WTC11 (cell line): ENCODE measurements at regions not wholly inside any gene's neighbourhood (a gene's known extent, or its start where the extent isn't known, plus 50 kb on each side); places are given as distances from the start of the nearest gene placed in this dataset.

ENCODE experiments used
- ATAC-seq: fragments of 200-7000 bp; cut with Tn5 transposase; 2 replicates; pipeline ENCODE4 v1.10.0; 2021; ENCODE audit warnings: mild to moderate bottlenecking, moderate library complexity
- CTCF ChIA-PET: fragments of 300-600 bp; sonication (Branson Sonifier 250); formaldehyde crosslinking; loops from one replicate; lab custom pipeline; 2021; ENCODE audit warnings: antibody characterized with exemption; lab: Charles Lee
- POLR2A ChIA-PET: fragments of 350-600 bp; sonication (Branson Sonifier 250); formaldehyde crosslinking; loops from one replicate; lab custom pipeline; 2021; ENCODE audit warnings: antibody characterized with exemption; lab: Charles Lee
- DNase-seq: peaks from one replicate; pipeline ENCODE4 v3.0.0; 2021; ENCODE audit warnings: low spot score
- H3K27ac Mint-ChIP-seq: 2 replicates; pipeline ENCODE4 v1.8.0; 2021; ENCODE audit warnings: mixed read lengths
- H3K27me3 Mint-ChIP-seq: 2 replicates; pipeline ENCODE4 v1.8.0; 2021; ENCODE audit warnings: low read depth, mild to moderate bottlenecking, moderate library complexity, mixed read lengths
- H3K36me3 Mint-ChIP-seq: 2 replicates; pipeline ENCODE4 v1.8.0; 2021; ENCODE audit warnings: mixed read lengths
- H3K4me1 Mint-ChIP-seq: 2 replicates; pipeline ENCODE4 v1.8.0; 2022; ENCODE audit warnings: mixed read lengths
- H3K4me3 Mint-ChIP-seq: 2 replicates; pipeline ENCODE4 v1.8.0; 2021; ENCODE audit warnings: mild to moderate bottlenecking, moderate library complexity, mixed read lengths
- H3K9me3 Mint-ChIP-seq: 2 replicates; pipeline ENCODE4 v1.8.0; 2021; ENCODE audit warnings: mixed read lengths
- CBFB ChIP-seq: sonication (generic); formaldehyde crosslinking; IDR thresholded peaks from 2 replicates; pipeline ENCODE4 v1.8.1; 2022; ENCODE audit warnings: mild to moderate bottlenecking, low read depth, missing genetic modification reagents
- CREB1 ChIP-seq: sonication (generic); formaldehyde crosslinking; IDR thresholded peaks from 2 replicates; pipeline ENCODE4 v1.8.0; 2023; ENCODE audit warnings: mild to moderate bottlenecking, missing genetic modification reagents
- EMX1 ChIP-seq: fragments of 250-450 bp; sonication (Bioruptor Pico); IDR thresholded peaks from 2 replicates; pipeline ENCODE4 v1.8.0; 2021; ENCODE audit warnings: mild to moderate bottlenecking
- FOXP1 ChIP-seq: sonication (generic); formaldehyde crosslinking; IDR thresholded peaks from 2 replicates; pipeline ENCODE4 v1.8.0; 2022; ENCODE audit warnings: missing genetic modification reagents, mild to moderate bottlenecking, moderate library complexity, borderline replicate concordance
- MYBL2 ChIP-seq: sonication (generic); formaldehyde crosslinking; IDR thresholded peaks from 2 replicates; pipeline ENCODE4 v1.8.1; 2023; ENCODE audit warnings: mild to moderate bottlenecking, moderate library complexity, missing genetic modification reagents
- NFYB ChIP-seq: sonication (generic); formaldehyde crosslinking; conservative IDR thresholded peaks from 2 replicates; pipeline ENCODE4 v1.8.0; 2022; ENCODE audit warnings: low read depth, missing genetic modification reagents
- PRRX2 ChIP-seq: fragments of 250-450 bp; sonication (Bioruptor Pico); IDR thresholded peaks from 2 replicates; pipeline ENCODE4 v1.8.0; 2021; ENCODE audit warnings: mild to moderate bottlenecking
- TP53 ChIP-seq: sonication (generic); formaldehyde crosslinking; IDR thresholded peaks from 2 replicates; pipeline ENCODE4 v1.8.1; 2023; ENCODE audit warnings: mild to moderate bottlenecking, missing genetic modification reagents
- ZNF138 ChIP-seq: sonication (generic); formaldehyde crosslinking; conservative IDR thresholded peaks from 2 replicates; pipeline ENCODE4 v1.8.1; 2022; ENCODE audit warnings: mild to moderate bottlenecking, moderate library complexity, missing genetic modification reagents
- ZNF232 ChIP-seq: sonication (generic); formaldehyde crosslinking; IDR thresholded peaks from 2 replicates; pipeline ENCODE4 v1.8.0; 2022; ENCODE audit warnings: mild to moderate bottlenecking, missing genetic modification reagents
- ZNF423 ChIP-seq: fragments of 250-450 bp; sonication (Bioruptor Pico); IDR thresholded peaks from 2 replicates; pipeline ENCODE4 v2.1.2; 2022; ENCODE audit warnings: mild to moderate bottlenecking, moderate library complexity
- ZNF671 ChIP-seq: fragments of 250-450 bp; sonication (Bioruptor Pico); IDR thresholded peaks from 2 replicates; pipeline ENCODE4 v1.8.0; 2021; ENCODE audit warnings: mild to moderate bottlenecking
- TF ChIP-seq, protein P1 (sequence below): sonication (generic); formaldehyde crosslinking; IDR thresholded peaks from 2 replicates; pipeline ENCODE4 v1.8.0; 2023; ENCODE audit warnings: missing genetic modification reagents, mild to moderate bottlenecking, borderline replicate concordance
- TF ChIP-seq, protein P2 (sequence below): sonication (generic); formaldehyde crosslinking; IDR thresholded peaks from 2 replicates; pipeline ENCODE4 v1.8.0; 2022; ENCODE audit warnings: mild to moderate bottlenecking, missing genetic modification reagents
- TF ChIP-seq, protein P3 (sequence below): fragments of 250-450 bp; sonication (Bioruptor Pico); IDR thresholded peaks from 2 replicates; pipeline ENCODE4 v1.9.0; 2021; ENCODE audit warnings: mild to moderate bottlenecking, borderline replicate concordance
- TF ChIP-seq, protein P4 (sequence below): sonication (generic); formaldehyde crosslinking; IDR thresholded peaks from 2 replicates; pipeline ENCODE4 v1.8.1; 2023; ENCODE audit warnings: mild to moderate bottlenecking, missing genetic modification reagents
- TF ChIP-seq, protein P5 (sequence below): sonication (generic); formaldehyde crosslinking; IDR thresholded peaks from 2 replicates; pipeline ENCODE4 v1.8.1; 2023; ENCODE audit warnings: mild to moderate bottlenecking, missing genetic modification reagents, borderline replicate concordance
- TF ChIP-seq, protein P6 (sequence below): sonication (generic); formaldehyde crosslinking; IDR thresholded peaks from 2 replicates; pipeline ENCODE4 v1.8.1; 2022; ENCODE audit warnings: missing genetic modification reagents, borderline replicate concordance

DNA sequence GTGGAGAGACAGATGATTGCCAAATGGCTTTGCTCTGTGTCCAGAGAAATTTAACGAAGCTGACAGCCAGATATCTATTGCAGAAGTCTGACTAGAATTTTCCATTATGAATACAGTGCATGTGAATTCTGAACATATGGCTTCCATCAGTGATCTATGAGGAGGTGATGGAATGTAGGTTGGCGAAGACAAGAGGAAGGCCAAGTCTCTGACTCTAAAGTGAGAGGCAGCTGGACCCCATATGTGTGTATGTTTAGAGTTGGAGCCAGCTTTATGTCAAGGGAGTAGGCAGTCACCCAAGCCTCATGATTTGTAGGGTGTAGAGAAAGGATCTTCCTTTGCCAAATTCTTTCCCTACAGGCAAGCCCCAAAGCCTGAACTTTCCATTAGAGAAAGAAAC lies 76.2 kb upstream of the TEX13D start (continued):
- TF ChIP-seq, protein P1, sequence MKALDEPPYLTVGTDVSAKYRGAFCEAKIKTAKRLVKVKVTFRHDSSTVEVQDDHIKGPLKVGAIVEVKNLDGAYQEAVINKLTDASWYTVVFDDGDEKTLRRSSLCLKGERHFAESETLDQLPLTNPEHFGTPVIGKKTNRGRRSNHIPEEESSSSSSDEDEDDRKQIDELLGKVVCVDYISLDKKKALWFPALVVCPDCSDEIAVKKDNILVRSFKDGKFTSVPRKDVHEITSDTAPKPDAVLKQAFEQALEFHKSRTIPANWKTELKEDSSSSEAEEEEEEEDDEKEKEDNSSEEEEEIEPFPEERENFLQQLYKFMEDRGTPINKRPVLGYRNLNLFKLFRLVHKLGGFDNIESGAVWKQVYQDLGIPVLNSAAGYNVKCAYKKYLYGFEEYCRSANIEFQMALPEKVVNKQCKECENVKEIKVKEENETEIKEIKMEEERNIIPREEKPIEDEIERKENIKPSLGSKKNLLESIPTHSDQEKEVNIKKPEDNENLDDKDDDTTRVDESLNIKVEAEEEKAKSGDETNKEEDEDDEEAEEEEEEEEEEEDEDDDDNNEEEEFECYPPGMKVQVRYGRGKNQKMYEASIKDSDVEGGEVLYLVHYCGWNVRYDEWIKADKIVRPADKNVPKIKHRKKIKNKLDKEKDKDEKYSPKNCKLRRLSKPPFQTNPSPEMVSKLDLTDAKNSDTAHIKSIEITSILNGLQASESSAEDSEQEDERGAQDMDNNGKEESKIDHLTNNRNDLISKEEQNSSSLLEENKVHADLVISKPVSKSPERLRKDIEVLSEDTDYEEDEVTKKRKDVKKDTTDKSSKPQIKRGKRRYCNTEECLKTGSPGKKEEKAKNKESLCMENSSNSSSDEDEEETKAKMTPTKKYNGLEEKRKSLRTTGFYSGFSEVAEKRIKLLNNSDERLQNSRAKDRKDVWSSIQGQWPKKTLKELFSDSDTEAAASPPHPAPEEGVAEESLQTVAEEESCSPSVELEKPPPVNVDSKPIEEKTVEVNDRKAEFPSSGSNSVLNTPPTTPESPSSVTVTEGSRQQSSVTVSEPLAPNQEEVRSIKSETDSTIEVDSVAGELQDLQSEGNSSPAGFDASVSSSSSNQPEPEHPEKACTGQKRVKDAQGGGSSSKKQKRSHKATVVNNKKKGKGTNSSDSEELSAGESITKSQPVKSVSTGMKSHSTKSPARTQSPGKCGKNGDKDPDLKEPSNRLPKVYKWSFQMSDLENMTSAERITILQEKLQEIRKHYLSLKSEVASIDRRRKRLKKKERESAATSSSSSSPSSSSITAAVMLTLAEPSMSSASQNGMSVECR = no peak
- TF ChIP-seq CREB1 (CRISPR knock-in tag) (no peak), ZNF671 (CRISPR knock-in tag) (no peak), ZNF423 (CRISPR knock-in tag) (no peak)
- TF ChIP-seq, protein P2, sequence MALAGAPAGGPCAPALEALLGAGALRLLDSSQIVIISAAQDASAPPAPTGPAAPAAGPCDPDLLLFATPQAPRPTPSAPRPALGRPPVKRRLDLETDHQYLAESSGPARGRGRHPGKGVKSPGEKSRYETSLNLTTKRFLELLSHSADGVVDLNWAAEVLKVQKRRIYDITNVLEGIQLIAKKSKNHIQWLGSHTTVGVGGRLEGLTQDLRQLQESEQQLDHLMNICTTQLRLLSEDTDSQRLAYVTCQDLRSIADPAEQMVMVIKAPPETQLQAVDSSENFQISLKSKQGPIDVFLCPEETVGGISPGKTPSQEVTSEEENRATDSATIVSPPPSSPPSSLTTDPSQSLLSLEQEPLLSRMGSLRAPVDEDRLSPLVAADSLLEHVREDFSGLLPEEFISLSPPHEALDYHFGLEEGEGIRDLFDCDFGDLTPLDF (CRISPR knock-in tag) = no peak
- TF ChIP-seq, protein P3, sequence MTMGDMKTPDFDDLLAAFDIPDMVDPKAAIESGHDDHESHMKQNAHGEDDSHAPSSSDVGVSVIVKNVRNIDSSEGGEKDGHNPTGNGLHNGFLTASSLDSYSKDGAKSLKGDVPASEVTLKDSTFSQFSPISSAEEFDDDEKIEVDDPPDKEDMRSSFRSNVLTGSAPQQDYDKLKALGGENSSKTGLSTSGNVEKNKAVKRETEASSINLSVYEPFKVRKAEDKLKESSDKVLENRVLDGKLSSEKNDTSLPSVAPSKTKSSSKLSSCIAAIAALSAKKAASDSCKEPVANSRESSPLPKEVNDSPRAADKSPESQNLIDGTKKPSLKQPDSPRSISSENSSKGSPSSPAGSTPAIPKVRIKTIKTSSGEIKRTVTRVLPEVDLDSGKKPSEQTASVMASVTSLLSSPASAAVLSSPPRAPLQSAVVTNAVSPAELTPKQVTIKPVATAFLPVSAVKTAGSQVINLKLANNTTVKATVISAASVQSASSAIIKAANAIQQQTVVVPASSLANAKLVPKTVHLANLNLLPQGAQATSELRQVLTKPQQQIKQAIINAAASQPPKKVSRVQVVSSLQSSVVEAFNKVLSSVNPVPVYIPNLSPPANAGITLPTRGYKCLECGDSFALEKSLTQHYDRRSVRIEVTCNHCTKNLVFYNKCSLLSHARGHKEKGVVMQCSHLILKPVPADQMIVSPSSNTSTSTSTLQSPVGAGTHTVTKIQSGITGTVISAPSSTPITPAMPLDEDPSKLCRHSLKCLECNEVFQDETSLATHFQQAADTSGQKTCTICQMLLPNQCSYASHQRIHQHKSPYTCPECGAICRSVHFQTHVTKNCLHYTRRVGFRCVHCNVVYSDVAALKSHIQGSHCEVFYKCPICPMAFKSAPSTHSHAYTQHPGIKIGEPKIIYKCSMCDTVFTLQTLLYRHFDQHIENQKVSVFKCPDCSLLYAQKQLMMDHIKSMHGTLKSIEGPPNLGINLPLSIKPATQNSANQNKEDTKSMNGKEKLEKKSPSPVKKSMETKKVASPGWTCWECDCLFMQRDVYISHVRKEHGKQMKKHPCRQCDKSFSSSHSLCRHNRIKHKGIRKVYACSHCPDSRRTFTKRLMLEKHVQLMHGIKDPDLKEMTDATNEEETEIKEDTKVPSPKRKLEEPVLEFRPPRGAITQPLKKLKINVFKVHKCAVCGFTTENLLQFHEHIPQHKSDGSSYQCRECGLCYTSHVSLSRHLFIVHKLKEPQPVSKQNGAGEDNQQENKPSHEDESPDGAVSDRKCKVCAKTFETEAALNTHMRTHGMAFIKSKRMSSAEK (CRISPR knock-in tag) = no peak

DNA sequence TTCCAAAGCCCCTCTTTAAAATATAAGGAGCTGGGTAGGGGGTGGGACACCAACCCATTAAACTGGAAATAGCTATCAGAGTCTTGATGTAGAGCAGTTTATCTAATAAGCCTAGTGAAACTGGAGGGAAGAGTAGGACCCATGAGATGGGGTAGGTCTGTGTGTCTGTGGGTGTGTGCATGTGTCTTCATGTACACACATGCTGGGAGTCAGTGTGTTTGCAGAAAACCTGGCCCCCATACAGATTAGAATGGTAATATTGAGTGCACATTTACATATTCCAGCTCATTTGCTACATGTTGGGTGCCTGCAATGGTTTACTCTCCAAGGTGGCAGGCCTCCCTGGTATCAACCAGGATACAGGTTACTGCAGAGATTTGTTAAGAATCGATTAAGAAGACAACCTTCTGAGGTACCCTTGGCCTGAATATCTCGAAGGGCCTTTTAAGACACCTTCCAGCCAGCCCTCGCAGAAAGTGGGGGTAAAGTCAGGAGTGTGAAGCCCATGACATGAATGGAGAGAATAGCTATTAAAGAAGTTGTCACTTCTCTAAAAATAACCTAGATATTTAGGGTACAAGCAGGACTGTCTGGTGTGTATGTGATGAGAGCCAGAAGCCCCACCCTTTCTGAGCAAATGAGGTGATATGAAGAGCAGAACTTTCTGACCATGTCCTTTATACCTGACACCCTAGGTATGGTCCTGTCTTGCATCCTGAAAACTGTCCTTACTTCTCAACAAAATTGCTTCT lies 75.7 kb upstream of the TEX13D start:
- DNase-seq = no peak
- Mint-ChIP-seq H3K4me1 (peaks cover 7% of the 10 kb centered on the region), H3K27ac (no peak overlapping the region), H3K36me3 (no peaks in the 10 kb centered on the region), H3K27me3 (no peaks in the 10 kb centered on the region), H3K4me3 (no peak overlapping the region), H3K9me3 (no peaks in the 10 kb centered on the region)
- ChIA-PET CTCF (interaction anchor here (0.6 kb wide), 1 partner anchor 479 kb away, joined by 3 read pairs; no protein-coding TSS in a partner anchor), POLR2A (no interaction called here)
- no peak for ATAC-seq
- no peak for TF ChIP-seq NFYB (CRISPR knock-in tag)
- no peak for TF ChIP-seq EMX1 (CRISPR knock-in tag)
- TF ChIP-seq ZNF232 (CRISPR knock-in tag) = no peak
- TF ChIP-seq, protein P4, sequence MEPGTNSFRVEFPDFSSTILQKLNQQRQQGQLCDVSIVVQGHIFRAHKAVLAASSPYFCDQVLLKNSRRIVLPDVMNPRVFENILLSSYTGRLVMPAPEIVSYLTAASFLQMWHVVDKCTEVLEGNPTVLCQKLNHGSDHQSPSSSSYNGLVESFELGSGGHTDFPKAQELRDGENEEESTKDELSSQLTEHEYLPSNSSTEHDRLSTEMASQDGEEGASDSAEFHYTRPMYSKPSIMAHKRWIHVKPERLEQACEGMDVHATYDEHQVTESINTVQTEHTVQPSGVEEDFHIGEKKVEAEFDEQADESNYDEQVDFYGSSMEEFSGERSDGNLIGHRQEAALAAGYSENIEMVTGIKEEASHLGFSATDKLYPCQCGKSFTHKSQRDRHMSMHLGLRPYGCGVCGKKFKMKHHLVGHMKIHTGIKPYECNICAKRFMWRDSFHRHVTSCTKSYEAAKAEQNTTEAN (CRISPR knock-in tag) = no peak
- no peak for TF ChIP-seq CBFB (CRISPR knock-in tag)
- TF ChIP-seq TP53 (CRISPR knock-in tag) = no peak
- no peak for TF ChIP-seq MYBL2 (CRISPR knock-in tag)
- no peak for TF ChIP-seq FOXP1 (CRISPR knock-in tag)
- TF ChIP-seq, protein P5, sequence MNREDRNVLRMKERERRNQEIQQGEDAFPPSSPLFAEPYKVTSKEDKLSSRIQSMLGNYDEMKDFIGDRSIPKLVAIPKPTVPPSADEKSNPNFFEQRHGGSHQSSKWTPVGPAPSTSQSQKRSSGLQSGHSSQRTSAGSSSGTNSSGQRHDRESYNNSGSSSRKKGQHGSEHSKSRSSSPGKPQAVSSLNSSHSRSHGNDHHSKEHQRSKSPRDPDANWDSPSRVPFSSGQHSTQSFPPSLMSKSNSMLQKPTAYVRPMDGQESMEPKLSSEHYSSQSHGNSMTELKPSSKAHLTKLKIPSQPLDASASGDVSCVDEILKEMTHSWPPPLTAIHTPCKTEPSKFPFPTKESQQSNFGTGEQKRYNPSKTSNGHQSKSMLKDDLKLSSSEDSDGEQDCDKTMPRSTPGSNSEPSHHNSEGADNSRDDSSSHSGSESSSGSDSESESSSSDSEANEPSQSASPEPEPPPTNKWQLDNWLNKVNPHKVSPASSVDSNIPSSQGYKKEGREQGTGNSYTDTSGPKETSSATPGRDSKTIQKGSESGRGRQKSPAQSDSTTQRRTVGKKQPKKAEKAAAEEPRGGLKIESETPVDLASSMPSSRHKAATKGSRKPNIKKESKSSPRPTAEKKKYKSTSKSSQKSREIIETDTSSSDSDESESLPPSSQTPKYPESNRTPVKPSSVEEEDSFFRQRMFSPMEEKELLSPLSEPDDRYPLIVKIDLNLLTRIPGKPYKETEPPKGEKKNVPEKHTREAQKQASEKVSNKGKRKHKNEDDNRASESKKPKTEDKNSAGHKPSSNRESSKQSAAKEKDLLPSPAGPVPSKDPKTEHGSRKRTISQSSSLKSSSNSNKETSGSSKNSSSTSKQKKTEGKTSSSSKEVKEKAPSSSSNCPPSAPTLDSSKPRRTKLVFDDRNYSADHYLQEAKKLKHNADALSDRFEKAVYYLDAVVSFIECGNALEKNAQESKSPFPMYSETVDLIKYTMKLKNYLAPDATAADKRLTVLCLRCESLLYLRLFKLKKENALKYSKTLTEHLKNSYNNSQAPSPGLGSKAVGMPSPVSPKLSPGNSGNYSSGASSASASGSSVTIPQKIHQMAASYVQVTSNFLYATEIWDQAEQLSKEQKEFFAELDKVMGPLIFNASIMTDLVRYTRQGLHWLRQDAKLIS (CRISPR knock-in tag) = no peak
- TF ChIP-seq ZNF671 (CRISPR knock-in tag) = no peak
- no peak for TF ChIP-seq PRRX2
- TF ChIP-seq, protein P6, sequence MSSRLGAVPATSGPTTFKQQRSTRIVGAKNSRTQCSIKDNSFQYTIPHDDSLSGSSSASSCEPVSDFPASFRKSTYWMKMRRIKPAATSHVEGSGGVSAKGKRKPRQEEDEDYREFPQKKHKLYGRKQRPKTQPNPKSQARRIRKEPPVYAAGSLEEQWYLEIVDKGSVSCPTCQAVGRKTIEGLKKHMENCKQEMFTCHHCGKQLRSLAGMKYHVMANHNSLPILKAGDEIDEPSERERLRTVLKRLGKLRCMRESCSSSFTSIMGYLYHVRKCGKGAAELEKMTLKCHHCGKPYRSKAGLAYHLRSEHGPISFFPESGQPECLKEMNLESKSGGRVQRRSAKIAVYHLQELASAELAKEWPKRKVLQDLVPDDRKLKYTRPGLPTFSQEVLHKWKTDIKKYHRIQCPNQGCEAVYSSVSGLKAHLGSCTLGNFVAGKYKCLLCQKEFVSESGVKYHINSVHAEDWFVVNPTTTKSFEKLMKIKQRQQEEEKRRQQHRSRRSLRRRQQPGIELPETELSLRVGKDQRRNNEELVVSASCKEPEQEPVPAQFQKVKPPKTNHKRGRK = no peak
- TF ChIP-seq ZNF138 (CRISPR knock-in tag) = no peak
